ENCODE measurements at regions not wholly inside any gene's neighbourhood (a gene's known extent, or its start where the extent isn't known, plus 50 kb on each side); places are given as distances from the start of the nearest gene placed in this dataset.

DNA sequence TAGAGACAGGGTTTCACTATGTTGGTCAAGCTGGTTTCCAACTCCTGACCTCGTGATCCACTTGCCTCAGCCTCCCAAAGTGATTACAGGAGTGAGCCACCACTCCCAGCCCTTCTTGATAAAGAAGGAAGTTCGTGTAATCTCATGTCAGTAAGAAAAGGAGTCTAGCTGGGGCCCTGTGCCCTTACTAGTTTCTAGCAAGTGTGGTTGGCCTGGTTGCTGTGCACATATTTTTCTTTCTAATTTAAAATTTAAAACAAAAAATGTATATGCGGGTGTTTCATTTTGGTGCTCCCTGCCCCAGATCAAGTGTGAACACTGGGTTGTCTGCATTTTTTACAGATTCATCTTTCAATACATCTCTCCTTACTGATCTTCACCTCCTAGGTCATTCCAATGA, 770.8 kb upstream of the TENM4 start:
- TF ChIP-seq CTCF (IDR thresholded peaks at IDR 0.05): no peak
- Mint-ChIP-seq H3K27ac (no peak overlapping the region), H3K27me3 (no peaks in the 10 kb centered on the region), H3K9me3 (peaks cover 9% of the 10 kb centered on the region), H3K4me3 (no peak overlapping the region), H3K36me3 (ENCODE audit: low read depth) (no peaks in the 10 kb centered on the region), H3K4me1 (ENCODE audit: low read depth) (no peaks in the 10 kb centered on the region)
- POLR2A ChIA-PET: no interaction called here
- CTCF ChIA-PET: no interaction called here
- no peaks in the 10 kb centered on the region for H3K4me1 ChIP-seq (ENCODE audit: insufficient read depth, low read length)
- no peak overlapping the region for H3K4me3 ChIP-seq (ENCODE audit: low read length)
- no peak overlapping the region for H3K27ac ChIP-seq (ENCODE audit: low read depth in 1 of 2, low read length in 2 of 2)
- intact Hi-C loops (cut with DNase I, micrococcal nuclease): no loop called here
- no peaks in the 10 kb centered on the region for H3K27me3 ChIP-seq (ENCODE audit: control insufficient read depth in 1 of 2, insufficient read depth in 2 of 2, low read length in 2 of 2)
- ATAC-seq (ENCODE audit: poor library complexity): no peak
- H3K9me3 ChIP-seq (ENCODE audit: control insufficient read depth in 1 of 2, insufficient read depth in 1 of 2, low read length in 2 of 2): peaks cover 0 to 15% of the 10 kb centered on the region in 2 experiments
- no peak for DNase-seq
- no peaks in the 10 kb centered on the region for H3K36me3 ChIP-seq (ENCODE audit: insufficient read depth, low read length)

GRCh38 chr11:80204021-80204420, 763.2 kb upstream of the TENM4 start:
- Mint-ChIP-seq H3K36me3 (ENCODE audit: low read depth) (no peaks in the 10 kb centered on the region), H3K27ac (no peak overlapping the region), H3K4me1 (ENCODE audit: low read depth) (no peaks in the 10 kb centered on the region), H3K9me3 (peaks cover 6% of the 10 kb centered on the region), H3K27me3 (no peaks in the 10 kb centered on the region), H3K4me3 (no peak overlapping the region)
- Histone ChIP-seq H3K4me1 (ENCODE audit: insufficient read depth, low read length) (no peaks in the 10 kb centered on the region), H3K36me3 (ENCODE audit: insufficient read depth, low read length) (no peaks in the 10 kb centered on the region), H3K27me3 (ENCODE audit: control insufficient read depth in 1 of 2, insufficient read depth in 2 of 2, low read length in 2 of 2) (no peaks in the 10 kb centered on the region), H3K27ac (ENCODE audit: low read depth in 1 of 2, low read length in 2 of 2) (no peak overlapping the region), H3K4me3 (ENCODE audit: low read length) (no peak overlapping the region), H3K9me3 (ENCODE audit: control insufficient read depth in 1 of 2, insufficient read depth in 1 of 2, low read length in 2 of 2) (no peaks in the 10 kb centered on the region)
- CTCF ChIA-PET: no interaction called here
- ATAC-seq (ENCODE audit: poor library complexity): no peak
- POLR2A ChIA-PET: no interaction called here
- no peak for DNase-seq
- TF ChIP-seq CTCF (IDR thresholded peaks at IDR 0.05): no peak
- intact Hi-C loops (cut with DNase I, micrococcal nuclease): no loop called here

- H3K9me3 Mint-ChIP-seq: peaks cover 7% of the 10 kb centered on the region
- H3K4me1 ChIP-seq (ENCODE audit: insufficient read depth, low read length): no peaks in the 10 kb centered on the region
- CTCF ChIA-PET: no interaction called here
- H3K4me3 ChIP-seq (ENCODE audit: low read length): no peak overlapping the region
- no peak overlapping the region for H3K27ac ChIP-seq (ENCODE audit: low read depth in 1 of 2, low read length in 2 of 2)
- no peaks in the 10 kb centered on the region for H3K9me3 ChIP-seq (ENCODE audit: control insufficient read depth in 1 of 2, insufficient read depth in 1 of 2, low read length in 2 of 2)
- H3K4me1 Mint-ChIP-seq (ENCODE audit: low read depth): no peaks in the 10 kb centered on the region
- H3K4me3 Mint-ChIP-seq: no peak overlapping the region
- no peaks in the 10 kb centered on the region for H3K27me3 ChIP-seq (ENCODE audit: control insufficient read depth in 1 of 2, insufficient read depth in 2 of 2, low read length in 2 of 2)
- no peaks in the 10 kb centered on the region for H3K36me3 Mint-ChIP-seq (ENCODE audit: low read depth)
- intact Hi-C loops (cut with DNase I, micrococcal nuclease): no loop called here
- H3K27ac Mint-ChIP-seq: no peak overlapping the region
- no peak for ATAC-seq (ENCODE audit: poor library complexity)
- no peaks in the 10 kb centered on the region for H3K36me3 ChIP-seq (ENCODE audit: insufficient read depth, low read length)
- H3K27me3 Mint-ChIP-seq: no peaks in the 10 kb centered on the region
- TF ChIP-seq CTCF (IDR thresholded peaks at IDR 0.05): no peak
- POLR2A ChIA-PET: no interaction called here
- no peak for DNase-seq
Measured at GRCh38 chr11:80196932-80197554, 756.2 kb upstream of the TENM4 start.

Measured in CD4-positive, alpha-beta T cell (primary cell).